ENCODE measurements at regions not wholly inside any gene's neighbourhood (a gene's known extent, or its start where the extent isn't known, plus 50 kb on each side); places are given as distances from the start of the nearest gene placed in this dataset.

GRCh38 chr2:71882949-71883472 lies 264.7 kb downstream of the CYP26B1 start (continued):
- TF ChIP-seq RFX7 (CRISPR knock-in tag; IDR thresholded peaks at IDR 0.05) (no peak), TAF7 (tag; IDR thresholded peaks at IDR 0.05) (no peak), ELF4 (CRISPR knock-in tag; IDR thresholded peaks at IDR 0.05) (peak; percentile 72; the same call in 1 of the 2 replicates), RAD21 (CRISPR knock-in tag; conservative IDR thresholded peaks at IDR 0.05 in 1 of 2, IDR thresholded peaks at IDR 0.05 in 1 of 2) (peak in 1 of 2 experiments; percentile 35; a peak in 1 of 4 replicates), RERE (CRISPR knock-in tag; IDR thresholded peaks at IDR 0.05; ENCODE audit: borderline replicate concordance) (0 out of 2 replicates have a peak, but pooled peaks have one; percentile 48), POLR2G (IDR thresholded peaks at IDR 0.05; ENCODE audit: low read depth, low read length) (peak; percentile 58), GTF3C2 (IDR thresholded peaks at IDR 0.05; ENCODE audit: borderline replicate concordance, extremely low read depth, insufficient read length) (no peak), ZNF324 (CRISPR knock-in tag; IDR thresholded peaks at IDR 0.05) (no peak), CCAR2 (IDR thresholded peaks at IDR 0.05; ENCODE audit: low read depth, low read length) (no peak), NEUROD1 (IDR thresholded peaks at IDR 0.05; ENCODE audit: borderline replicate concordance, low read depth, low read length, partially characterized antibody) (peak; percentile 85), GTF2A2 (tag; IDR thresholded peaks at IDR 0.05) (no peak), ARID3B (CRISPR knock-in tag; IDR thresholded peaks at IDR 0.05; ENCODE audit: borderline replicate concordance) (no peak), ZBTB33 (CRISPR knock-in tag; IDR thresholded peaks at IDR 0.05) (no peak), ZNF24 (IDR thresholded peaks at IDR 0.05) (peak; percentile 85), TAF1 (IDR thresholded peaks at IDR 0.05; ENCODE audit: control insufficient read depth, extremely low read depth, insufficient read depth, low read length, severe bottlenecking) (no peak), SIRT6 (IDR thresholded peaks at IDR 0.05; ENCODE audit: low read depth, low read length) (no peak)

Measured in K562 (cell line).